PFSK-1 (cell line): ENCODE measurements at regions not wholly inside any gene's neighbourhood (a gene's known extent, or its start where the extent isn't known, plus 50 kb on each side); places are given as distances from the start of the nearest gene placed in this dataset.

ENCODE experiments used
- FOXP2 ChIP-seq: optimal IDR thresholded peaks from 2 replicates; pipeline ENCODE3; 2011; ENCODE audit warnings: borderline replicate concordance, control low read depth, inconsistent platforms; ENCODE audit not compliant: insufficient read depth; ENCODE audit errors: extremely low read length, extremely low read depth
- POLR2AphosphoS5 ChIP-seq: IDR thresholded peaks from 2 replicates; pipeline ENCODE4 v1.6.1; 2012; ENCODE audit warnings: low read depth, mild to moderate bottlenecking, control low read depth, low read length, moderate library complexity
- SIN3A ChIP-seq: IDR thresholded peaks from 2 replicates; pipeline ENCODE4 v1.6.1; 2012; ENCODE audit warnings: mild to moderate bottlenecking, low read length, moderate library complexity, borderline replicate concordance; ENCODE audit not compliant: insufficient read depth
- TAF1 ChIP-seq: IDR thresholded peaks from 2 replicates; pipeline ENCODE4 v1.6.1; 2012; ENCODE audit warnings: low read length, control low read depth, borderline replicate concordance; ENCODE audit not compliant: insufficient read depth
- TF ChIP-seq, protein P1 (sequence below), 2 experiments: IDR thresholded peaks; 2 replicates each; pipeline versions ENCODE4 v1.6.1 to v1.8.0; 2011 to 2012; ENCODE audit warnings: low read depth in 2 of 2, low read length in 2 of 2, control low read depth in 1 of 2, inconsistent platforms in 1 of 2, mild to moderate bottlenecking in 1 of 2, moderate library complexity in 1 of 2; ENCODE audit not compliant: insufficient read depth in 1 of 2

DNA sequence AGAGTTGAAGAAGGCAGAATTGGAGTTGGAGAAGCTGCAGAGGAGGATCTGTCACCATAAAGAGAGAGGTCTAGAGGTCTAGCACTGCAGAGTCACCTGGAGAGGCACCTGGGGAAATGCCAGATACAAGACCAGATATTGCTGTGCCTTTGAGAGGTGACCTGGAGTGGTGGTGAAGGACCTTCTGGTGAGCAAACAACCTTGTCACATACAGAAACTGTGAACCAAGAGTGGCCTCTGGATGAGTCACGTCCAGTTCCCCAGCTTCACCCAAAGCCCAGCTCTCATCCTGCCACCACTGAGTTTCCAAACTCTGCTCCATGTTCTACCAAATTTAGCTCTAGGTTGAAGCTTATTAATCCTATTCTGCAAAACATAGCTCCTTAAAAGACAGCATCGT lies 131.1 kb upstream of the FBXL7 start:
- TF ChIP-seq, protein P1, sequence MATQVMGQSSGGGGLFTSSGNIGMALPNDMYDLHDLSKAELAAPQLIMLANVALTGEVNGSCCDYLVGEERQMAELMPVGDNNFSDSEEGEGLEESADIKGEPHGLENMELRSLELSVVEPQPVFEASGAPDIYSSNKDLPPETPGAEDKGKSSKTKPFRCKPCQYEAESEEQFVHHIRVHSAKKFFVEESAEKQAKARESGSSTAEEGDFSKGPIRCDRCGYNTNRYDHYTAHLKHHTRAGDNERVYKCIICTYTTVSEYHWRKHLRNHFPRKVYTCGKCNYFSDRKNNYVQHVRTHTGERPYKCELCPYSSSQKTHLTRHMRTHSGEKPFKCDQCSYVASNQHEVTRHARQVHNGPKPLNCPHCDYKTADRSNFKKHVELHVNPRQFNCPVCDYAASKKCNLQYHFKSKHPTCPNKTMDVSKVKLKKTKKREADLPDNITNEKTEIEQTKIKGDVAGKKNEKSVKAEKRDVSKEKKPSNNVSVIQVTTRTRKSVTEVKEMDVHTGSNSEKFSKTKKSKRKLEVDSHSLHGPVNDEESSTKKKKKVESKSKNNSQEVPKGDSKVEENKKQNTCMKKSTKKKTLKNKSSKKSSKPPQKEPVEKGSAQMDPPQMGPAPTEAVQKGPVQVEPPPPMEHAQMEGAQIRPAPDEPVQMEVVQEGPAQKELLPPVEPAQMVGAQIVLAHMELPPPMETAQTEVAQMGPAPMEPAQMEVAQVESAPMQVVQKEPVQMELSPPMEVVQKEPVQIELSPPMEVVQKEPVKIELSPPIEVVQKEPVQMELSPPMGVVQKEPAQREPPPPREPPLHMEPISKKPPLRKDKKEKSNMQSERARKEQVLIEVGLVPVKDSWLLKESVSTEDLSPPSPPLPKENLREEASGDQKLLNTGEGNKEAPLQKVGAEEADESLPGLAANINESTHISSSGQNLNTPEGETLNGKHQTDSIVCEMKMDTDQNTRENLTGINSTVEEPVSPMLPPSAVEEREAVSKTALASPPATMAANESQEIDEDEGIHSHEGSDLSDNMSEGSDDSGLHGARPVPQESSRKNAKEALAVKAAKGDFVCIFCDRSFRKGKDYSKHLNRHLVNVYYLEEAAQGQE (IDR thresholded peaks at IDR 0.05; ENCODE audit: insufficient read depth in 1 of 2, low read depth in 2 of 2, low read length in 2 of 2), result no peak
- no peak for TF ChIP-seq FOXP2
- TF ChIP-seq TAF1, result no peak
- TF ChIP-seq SIN3A, result no peak
- no peak for TF ChIP-seq POLR2AphosphoS5

DNA sequence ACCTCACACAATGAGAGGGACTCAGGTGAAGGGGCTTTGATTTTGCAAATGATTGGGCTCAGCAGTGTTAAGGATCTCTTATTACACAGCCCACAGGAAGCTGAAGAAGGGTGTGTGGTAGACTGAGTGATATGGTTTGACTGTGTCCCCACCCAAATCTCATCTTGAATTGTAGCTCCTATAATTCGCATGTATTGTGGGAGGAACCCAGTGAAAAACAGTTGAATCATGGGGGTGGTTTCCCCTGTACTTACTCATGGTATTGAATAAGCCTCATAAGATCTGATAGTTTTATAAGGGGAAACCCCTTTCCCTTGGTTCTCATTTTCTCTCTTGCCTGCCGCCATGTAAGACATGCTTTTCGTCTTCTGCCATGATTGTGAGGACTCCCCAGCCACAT lies 132.5 kb upstream of the FBXL7 start:
- TF ChIP-seq POLR2AphosphoS5 (no peak), FOXP2 (no peak)
- TF ChIP-seq, protein P1 (IDR thresholded peaks at IDR 0.05; ENCODE audit: insufficient read depth in 1 of 2, low read depth in 2 of 2, low read length in 2 of 2), result no peak

DNA sequence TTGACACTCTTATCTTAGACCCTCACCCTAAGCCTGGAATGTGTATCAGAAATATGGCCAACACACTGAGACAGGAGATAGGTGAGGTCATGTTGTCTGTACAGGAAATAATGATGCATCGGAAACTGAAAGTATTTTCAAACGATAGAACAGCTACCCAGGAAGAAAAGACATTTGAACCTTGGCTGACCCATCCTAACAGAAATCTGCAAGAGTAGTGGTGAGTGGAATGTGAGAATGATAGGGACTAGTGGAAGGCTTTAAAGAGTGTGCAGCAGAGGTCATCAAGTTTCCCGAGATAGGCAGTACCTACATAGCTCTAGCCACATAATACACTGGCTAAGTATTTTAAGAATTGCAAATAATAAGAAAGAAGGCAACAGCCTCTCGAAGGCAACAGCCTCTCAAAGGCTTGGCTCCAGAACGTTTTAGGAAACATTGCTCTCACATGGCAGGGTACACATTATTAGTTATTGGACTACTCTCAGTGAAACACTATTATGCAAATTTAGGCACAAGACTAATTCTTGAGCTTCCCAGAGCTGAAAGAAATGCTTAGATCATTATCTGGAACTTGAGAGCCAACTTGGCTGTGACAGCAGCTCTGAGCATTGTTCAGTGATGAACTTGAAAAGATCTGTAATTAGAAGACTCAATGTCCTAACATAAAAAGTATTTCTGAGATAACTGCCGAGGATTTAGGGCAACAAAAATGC lies 133.1 kb upstream of the FBXL7 start:
- TF ChIP-seq, protein P1 (IDR thresholded peaks at IDR 0.05; ENCODE audit: insufficient read depth in 1 of 2, low read depth in 2 of 2, low read length in 2 of 2), result no peak
- TF ChIP-seq FOXP2 (no peak), TAF1 (no peak), POLR2AphosphoS5 (no peak), SIN3A (no peak)

DNA sequence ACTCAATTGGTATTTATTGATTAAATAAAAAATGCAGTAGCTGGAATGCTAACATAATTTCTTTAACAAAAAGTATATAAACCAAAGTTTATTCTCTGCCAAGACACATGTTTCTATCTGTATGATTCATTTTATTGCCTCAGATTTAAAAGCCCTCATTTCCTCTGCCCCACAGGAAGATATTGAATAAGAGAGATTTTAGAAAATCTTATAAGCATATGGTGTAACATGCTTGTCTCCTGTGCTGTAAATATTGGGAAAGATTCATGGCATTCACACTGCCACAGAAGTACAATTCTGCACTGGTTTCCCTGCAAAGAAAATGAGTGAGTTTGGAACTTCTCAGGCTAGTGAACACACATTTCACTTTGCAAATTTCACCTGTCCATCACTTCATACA lies 134.9 kb upstream of the FBXL7 start:
- TF ChIP-seq POLR2AphosphoS5 (no peak), SIN3A (no peak), TAF1 (no peak), FOXP2 (no peak)

DNA sequence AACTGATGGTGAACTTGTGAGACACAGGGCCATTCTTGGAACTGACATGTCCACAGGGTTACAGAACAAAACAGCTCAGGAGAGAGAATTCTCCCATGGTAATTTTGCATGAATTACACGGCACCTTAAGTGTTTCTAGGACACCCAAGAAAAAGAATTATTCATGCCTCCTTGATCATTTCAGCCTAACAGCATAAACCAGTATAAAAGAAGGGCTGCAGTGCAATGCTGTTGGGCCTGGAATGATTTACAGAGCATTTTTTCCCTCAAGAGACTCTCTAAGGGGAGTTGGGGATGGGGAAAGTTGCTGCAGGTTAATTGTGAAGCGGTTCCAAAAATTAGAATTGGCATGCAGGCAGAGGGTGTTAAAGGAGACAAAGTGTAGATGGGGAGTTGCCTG lies 136.4 kb upstream of the FBXL7 start:
- TF ChIP-seq POLR2AphosphoS5, result no peak
- TF ChIP-seq SIN3A, result no peak
- TF ChIP-seq, protein P1 (IDR thresholded peaks at IDR 0.05; ENCODE audit: insufficient read depth in 1 of 2, low read depth in 2 of 2, low read length in 2 of 2), result no peak
- TF ChIP-seq TAF1, result no peak
- no peak for TF ChIP-seq FOXP2
